SK-N-SH treated with all-trans-retinoic acid at 6 μM for 48 hours (cell line): ENCODE measurements at regions not wholly inside any gene's neighbourhood (a gene's known extent, or its start where the extent isn't known, plus 50 kb on each side); places are given as distances from the start of the nearest gene placed in this dataset.

Experiments
- ATAC-seq: fragments of 200-7000 bp; cut with Tn5 transposase; 3 replicates; pipeline ENCODE4 v1.9.1; 2020; ENCODE audit warnings: mild to moderate bottlenecking, moderate library complexity
- BACH2 ChIP-seq: fragments of 250-450 bp; sonication (Bioruptor Pico); IDR thresholded peaks from 2 replicates; pipeline ENCODE4 v1.9.0; 2021; ENCODE audit warnings: mild to moderate bottlenecking, borderline replicate concordance
- CSDC2 ChIP-seq: fragments of 250-450 bp; sonication (Bioruptor Pico); IDR thresholded peaks from 2 replicates; pipeline ENCODE4 v1.5.0; 2020; ENCODE audit warnings: mild to moderate bottlenecking, moderate library complexity
- ESRRG ChIP-seq: fragments of 250-450 bp; sonication (Bioruptor Pico); IDR thresholded peaks from 2 replicates; pipeline ENCODE4 v1.6.1; 2021; ENCODE audit warnings: mild to moderate bottlenecking
- GLIS3 ChIP-seq: fragments of 250-450 bp; sonication (Bioruptor Pico); IDR thresholded peaks from 2 replicates; pipeline ENCODE4 v1.5.0; 2020; ENCODE audit warnings: mild to moderate bottlenecking, moderate library complexity
- ISL1 ChIP-seq: fragments of 250-450 bp; sonication (Bioruptor Pico); IDR thresholded peaks from 2 replicates; pipeline ENCODE4 v2.1.2; 2022; ENCODE audit warnings: mild to moderate bottlenecking, moderate library complexity
- OSR1 ChIP-seq: fragments of 250-450 bp; sonication (Bioruptor Pico); IDR thresholded peaks from 2 replicates; pipeline ENCODE4 v1.8.0; 2022; ENCODE audit warnings: moderate library complexity, mild to moderate bottlenecking, inconsistent platforms
- PPARA ChIP-seq: fragments of 250-450 bp; sonication (Bioruptor Pico); IDR thresholded peaks from 2 replicates; pipeline ENCODE4 v1.5.0; 2020; ENCODE audit warnings: mild to moderate bottlenecking, borderline replicate concordance
- RARB ChIP-seq: fragments of 250-450 bp; sonication (Bioruptor Pico); IDR thresholded peaks from 2 replicates; pipeline ENCODE4 v1.8.0; 2021; ENCODE audit warnings: mild to moderate bottlenecking, moderate library complexity
- SNAI2 ChIP-seq: fragments of 250-450 bp; sonication (Bioruptor Pico); IDR thresholded peaks from 2 replicates; pipeline ENCODE4 v1.5.0; 2020; ENCODE audit warnings: mild to moderate bottlenecking, moderate library complexity
- TCF4 ChIP-seq: fragments of 250-450 bp; sonication (Bioruptor Pico); IDR thresholded peaks from 2 replicates; pipeline ENCODE4 v1.8.0; 2021; ENCODE audit warnings: mild to moderate bottlenecking, moderate library complexity, borderline replicate concordance
- TOX ChIP-seq: fragments of 250-450 bp; sonication (Bioruptor Pico); IDR thresholded peaks from 2 replicates; pipeline ENCODE4 v1.8.0; 2021; ENCODE audit warnings: mild to moderate bottlenecking, moderate library complexity, borderline replicate concordance
- ZC3H10 ChIP-seq: fragments of 250-450 bp; sonication (Bioruptor Pico); IDR thresholded peaks from 2 replicates; pipeline ENCODE4 v1.5.1; 2021; ENCODE audit warnings: mild to moderate bottlenecking, moderate library complexity
- ZFP3 ChIP-seq: fragments of 250-450 bp; sonication (Bioruptor Pico); IDR thresholded peaks from 2 replicates; pipeline ENCODE4 v1.5.0; 2020; ENCODE audit warnings: mild to moderate bottlenecking, moderate library complexity
- ZFP30 ChIP-seq: fragments of 450-650 bp; formaldehyde crosslinking; IDR thresholded peaks from 2 replicates; pipeline ENCODE4 v1.5.0; 2022; ENCODE audit warnings: mild to moderate bottlenecking, moderate library complexity
- ZNF565 ChIP-seq: fragments of 450-650 bp; formaldehyde crosslinking; conservative IDR thresholded peaks from 2 replicates; pipeline ENCODE4 v1.5.0; 2020; ENCODE audit warnings: low read depth, mild to moderate bottlenecking, moderate library complexity
- ZNF70 ChIP-seq: fragments of 450-650 bp; formaldehyde crosslinking; IDR thresholded peaks from 2 replicates; pipeline ENCODE4 v1.5.0; 2020; ENCODE audit warnings: mild to moderate bottlenecking, moderate library complexity
- ZNF8 ChIP-seq: fragments of 450-650 bp; formaldehyde crosslinking; IDR thresholded peaks from 2 replicates; pipeline ENCODE4 v1.5.0; 2020; ENCODE audit warnings: mild to moderate bottlenecking, moderate library complexity
- TF ChIP-seq, protein P1 (sequence below): fragments of 250-450 bp; sonication (Bioruptor Pico); IDR thresholded peaks from 2 replicates; pipeline ENCODE4 v1.8.0; 2020; ENCODE audit warnings: mild to moderate bottlenecking, moderate library complexity, borderline replicate concordance
- TF ChIP-seq, protein P2 (sequence below): fragments of 250-450 bp; sonication (Bioruptor Pico); IDR thresholded peaks from 2 replicates; pipeline ENCODE4 v1.5.1; 2021; ENCODE audit warnings: mild to moderate bottlenecking, moderate library complexity
- TF ChIP-seq, protein P3 (sequence below): fragments of 250-450 bp; sonication (Bioruptor Pico); IDR thresholded peaks from 2 replicates; pipeline ENCODE4 v1.5.1; 2020; ENCODE audit warnings: low read depth, mild to moderate bottlenecking, moderate library complexity
- TF ChIP-seq, protein P4 (sequence below): fragments of 250-450 bp; sonication (Bioruptor Pico); IDR thresholded peaks from 2 replicates; pipeline ENCODE4 v1.5.0; 2020; ENCODE audit warnings: mild to moderate bottlenecking, moderate library complexity
- TF ChIP-seq, protein P5 (sequence below): fragments of 250-450 bp; sonication (Bioruptor Pico); IDR thresholded peaks from 2 replicates; pipeline ENCODE4 v1.8.0; 2021; ENCODE audit warnings: low read depth, mild to moderate bottlenecking, moderate library complexity, borderline replicate concordance

DNA sequence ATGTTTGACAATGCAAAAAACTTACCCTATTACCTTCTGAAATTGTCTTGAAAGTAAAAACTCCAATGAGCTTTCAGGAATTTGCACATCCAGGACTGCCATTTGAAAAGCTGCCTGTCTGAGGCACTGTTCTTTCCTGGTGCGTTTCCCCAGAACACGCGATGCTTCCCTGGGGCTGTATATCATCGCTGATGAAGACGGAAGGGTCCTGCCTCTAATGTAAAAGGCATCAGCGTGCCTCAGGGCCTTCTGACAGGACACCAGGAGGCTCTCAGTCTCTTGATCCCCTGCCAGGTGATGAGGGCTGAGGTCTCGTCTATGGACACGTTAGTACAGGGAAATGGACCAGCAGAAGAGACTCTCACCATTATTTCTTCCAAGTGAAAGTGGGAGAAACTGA, 296.8 kb downstream of the EFNB2 start:
- ATAC-seq: no peak
- TF ChIP-seq, protein P1, sequence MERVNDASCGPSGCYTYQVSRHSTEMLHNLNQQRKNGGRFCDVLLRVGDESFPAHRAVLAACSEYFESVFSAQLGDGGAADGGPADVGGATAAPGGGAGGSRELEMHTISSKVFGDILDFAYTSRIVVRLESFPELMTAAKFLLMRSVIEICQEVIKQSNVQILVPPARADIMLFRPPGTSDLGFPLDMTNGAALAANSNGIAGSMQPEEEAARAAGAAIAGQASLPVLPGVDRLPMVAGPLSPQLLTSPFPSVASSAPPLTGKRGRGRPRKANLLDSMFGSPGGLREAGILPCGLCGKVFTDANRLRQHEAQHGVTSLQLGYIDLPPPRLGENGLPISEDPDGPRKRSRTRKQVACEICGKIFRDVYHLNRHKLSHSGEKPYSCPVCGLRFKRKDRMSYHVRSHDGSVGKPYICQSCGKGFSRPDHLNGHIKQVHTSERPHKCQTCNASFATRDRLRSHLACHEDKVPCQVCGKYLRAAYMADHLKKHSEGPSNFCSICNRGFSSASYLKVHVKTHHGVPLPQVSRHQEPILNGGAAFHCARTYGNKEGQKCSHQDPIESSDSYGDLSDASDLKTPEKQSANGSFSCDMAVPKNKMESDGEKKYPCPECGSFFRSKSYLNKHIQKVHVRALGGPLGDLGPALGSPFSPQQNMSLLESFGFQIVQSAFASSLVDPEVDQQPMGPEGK (CRISPR knock-in tag): no peak
- TF ChIP-seq ISL1 (CRISPR knock-in tag) (no peak), ZNF565 (no peak), CSDC2 (CRISPR knock-in tag) (no peak), BACH2 (no peak), TCF4 (CRISPR knock-in tag) (no peak), ZC3H10 (CRISPR knock-in tag) (no peak), ZFP30 (CRISPR knock-in tag) (no peak), PPARA (CRISPR knock-in tag) (no peak), ZNF70 (CRISPR knock-in tag) (no peak), TOX (CRISPR knock-in tag) (no peak), RARB (CRISPR knock-in tag) (no peak), ZFP3 (no peak)
- TF ChIP-seq, protein P2, sequence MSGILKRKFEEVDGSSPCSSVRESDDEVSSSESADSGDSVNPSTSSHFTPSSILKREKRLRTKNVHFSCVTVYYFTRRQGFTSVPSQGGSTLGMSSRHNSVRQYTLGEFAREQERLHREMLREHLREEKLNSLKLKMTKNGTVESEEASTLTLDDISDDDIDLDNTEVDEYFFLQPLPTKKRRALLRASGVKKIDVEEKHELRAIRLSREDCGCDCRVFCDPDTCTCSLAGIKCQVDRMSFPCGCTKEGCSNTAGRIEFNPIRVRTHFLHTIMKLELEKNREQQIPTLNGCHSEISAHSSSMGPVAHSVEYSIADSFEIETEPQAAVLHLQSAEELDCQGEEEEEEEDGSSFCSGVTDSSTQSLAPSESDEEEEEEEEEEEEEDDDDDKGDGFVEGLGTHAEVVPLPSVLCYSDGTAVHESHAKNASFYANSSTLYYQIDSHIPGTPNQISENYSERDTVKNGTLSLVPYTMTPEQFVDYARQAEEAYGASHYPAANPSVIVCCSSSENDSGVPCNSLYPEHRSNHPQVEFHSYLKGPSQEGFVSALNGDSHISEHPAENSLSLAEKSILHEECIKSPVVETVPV: no peak
- TF ChIP-seq, protein P3, sequence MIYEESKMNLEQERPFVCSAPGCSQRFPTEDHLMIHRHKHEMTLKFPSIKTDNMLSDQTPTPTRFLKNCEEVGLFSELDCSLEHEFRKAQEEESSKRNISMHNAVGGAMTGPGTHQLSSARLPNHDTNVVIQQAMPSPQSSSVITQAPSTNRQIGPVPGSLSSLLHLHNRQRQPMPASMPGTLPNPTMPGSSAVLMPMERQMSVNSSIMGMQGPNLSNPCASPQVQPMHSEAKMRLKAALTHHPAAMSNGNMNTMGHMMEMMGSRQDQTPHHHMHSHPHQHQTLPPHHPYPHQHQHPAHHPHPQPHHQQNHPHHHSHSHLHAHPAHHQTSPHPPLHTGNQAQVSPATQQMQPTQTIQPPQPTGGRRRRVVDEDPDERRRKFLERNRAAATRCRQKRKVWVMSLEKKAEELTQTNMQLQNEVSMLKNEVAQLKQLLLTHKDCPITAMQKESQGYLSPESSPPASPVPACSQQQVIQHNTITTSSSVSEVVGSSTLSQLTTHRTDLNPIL (CRISPR knock-in tag): no peak

DNA sequence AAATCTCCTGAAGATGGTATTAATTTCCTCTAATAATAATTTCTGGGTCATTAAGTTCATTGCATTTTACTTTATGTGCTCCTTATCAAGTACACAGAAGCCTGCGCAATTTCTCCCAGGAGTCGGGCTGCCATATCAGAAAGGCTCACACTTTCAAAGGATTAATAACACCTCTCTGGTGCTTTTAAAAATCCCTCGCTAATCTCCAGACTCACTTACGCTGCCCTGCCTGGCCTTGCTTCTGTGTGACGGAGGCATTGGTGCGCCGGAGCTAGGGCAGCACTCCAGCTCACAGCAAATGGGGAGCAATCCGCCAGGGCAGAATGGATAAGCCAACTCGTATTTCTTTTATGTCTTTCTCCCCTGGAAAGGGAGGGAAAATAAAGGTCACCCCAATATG, 300.8 kb downstream of the EFNB2 start:
- ATAC-seq: no peak
- no peak for TF ChIP-seq BACH2
- TF ChIP-seq ZNF8 (CRISPR knock-in tag): no peak
- TF ChIP-seq, protein P3 (CRISPR knock-in tag): no peak
- TF ChIP-seq ISL1 (CRISPR knock-in tag): no peak
- TF ChIP-seq, protein P2: no peak
- TF ChIP-seq ZFP3: no peak
- TF ChIP-seq OSR1 (CRISPR knock-in tag): no peak
- no peak for TF ChIP-seq GLIS3 (CRISPR knock-in tag)

DNA sequence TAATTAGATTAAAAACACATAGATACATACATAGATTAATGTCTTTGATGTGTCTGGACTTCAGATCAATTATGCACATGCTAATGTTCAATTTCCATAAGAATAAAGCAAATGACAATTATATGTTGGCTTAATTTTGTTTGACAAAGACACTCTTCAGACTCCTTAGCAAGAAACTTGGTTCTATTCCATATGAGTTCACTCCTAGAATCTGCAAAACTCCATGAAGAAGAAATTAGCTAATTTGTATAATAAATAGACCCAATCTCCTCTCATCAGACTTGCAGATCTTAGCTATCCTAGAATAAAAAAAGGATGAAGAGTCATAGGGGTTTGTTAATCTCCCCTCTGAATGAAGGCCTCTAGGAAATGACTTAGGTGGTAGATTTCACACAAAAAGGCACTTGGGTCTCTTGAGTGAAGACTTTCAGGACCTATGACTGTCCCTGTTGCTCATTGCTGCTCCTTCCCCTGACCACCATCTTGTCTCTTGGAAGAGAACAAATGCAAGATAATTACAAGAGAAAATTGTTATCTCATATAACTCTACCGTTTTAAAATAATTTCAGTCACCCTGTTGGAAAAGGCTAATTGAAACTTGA, 302.2 kb downstream of the EFNB2 start:
- no peak for ATAC-seq
- TF ChIP-seq ZNF8 (CRISPR knock-in tag) (no peak), ESRRG (CRISPR knock-in tag) (no peak), ISL1 (CRISPR knock-in tag) (no peak), OSR1 (CRISPR knock-in tag) (no peak), PPARA (CRISPR knock-in tag) (no peak), ZFP30 (CRISPR knock-in tag) (no peak), ZNF70 (CRISPR knock-in tag) (no peak), SNAI2 (CRISPR knock-in tag) (no peak), ZC3H10 (CRISPR knock-in tag) (no peak)
- TF ChIP-seq, protein P1 (CRISPR knock-in tag): no peak
- TF ChIP-seq, protein P2: no peak
- TF ChIP-seq, protein P4, sequence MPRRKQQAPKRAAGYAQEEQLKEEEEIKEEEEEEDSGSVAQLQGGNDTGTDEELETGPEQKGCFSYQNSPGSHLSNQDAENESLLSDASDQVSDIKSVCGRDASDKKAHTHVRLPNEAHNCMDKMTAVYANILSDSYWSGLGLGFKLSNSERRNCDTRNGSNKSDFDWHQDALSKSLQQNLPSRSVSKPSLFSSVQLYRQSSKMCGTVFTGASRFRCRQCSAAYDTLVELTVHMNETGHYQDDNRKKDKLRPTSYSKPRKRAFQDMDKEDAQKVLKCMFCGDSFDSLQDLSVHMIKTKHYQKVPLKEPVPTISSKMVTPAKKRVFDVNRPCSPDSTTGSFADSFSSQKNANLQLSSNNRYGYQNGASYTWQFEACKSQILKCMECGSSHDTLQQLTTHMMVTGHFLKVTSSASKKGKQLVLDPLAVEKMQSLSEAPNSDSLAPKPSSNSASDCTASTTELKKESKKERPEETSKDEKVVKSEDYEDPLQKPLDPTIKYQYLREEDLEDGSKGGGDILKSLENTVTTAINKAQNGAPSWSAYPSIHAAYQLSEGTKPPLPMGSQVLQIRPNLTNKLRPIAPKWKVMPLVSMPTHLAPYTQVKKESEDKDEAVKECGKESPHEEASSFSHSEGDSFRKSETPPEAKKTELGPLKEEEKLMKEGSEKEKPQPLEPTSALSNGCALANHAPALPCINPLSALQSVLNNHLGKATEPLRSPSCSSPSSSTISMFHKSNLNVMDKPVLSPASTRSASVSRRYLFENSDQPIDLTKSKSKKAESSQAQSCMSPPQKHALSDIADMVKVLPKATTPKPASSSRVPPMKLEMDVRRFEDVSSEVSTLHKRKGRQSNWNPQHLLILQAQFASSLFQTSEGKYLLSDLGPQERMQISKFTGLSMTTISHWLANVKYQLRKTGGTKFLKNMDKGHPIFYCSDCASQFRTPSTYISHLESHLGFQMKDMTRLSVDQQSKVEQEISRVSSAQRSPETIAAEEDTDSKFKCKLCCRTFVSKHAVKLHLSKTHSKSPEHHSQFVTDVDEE (CRISPR knock-in tag): no peak
- TF ChIP-seq, protein P5, sequence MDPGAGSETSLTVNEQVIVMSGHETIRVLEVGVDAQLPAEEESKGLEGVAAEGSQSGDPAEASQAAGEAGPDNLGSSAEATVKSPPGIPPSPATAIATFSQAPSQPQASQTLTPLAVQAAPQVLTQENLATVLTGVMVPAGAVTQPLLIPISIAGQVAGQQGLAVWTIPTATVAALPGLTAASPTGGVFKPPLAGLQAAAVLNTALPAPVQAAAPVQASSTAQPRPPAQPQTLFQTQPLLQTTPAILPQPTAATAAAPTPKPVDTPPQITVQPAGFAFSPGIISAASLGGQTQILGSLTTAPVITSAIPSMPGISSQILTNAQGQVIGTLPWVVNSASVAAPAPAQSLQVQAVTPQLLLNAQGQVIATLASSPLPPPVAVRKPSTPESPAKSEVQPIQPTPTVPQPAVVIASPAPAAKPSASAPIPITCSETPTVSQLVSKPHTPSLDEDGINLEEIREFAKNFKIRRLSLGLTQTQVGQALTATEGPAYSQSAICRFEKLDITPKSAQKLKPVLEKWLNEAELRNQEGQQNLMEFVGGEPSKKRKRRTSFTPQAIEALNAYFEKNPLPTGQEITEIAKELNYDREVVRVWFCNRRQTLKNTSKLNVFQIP (CRISPR knock-in tag): no peak
